ENCODE measurements at regions not wholly inside any gene's neighbourhood (a gene's known extent, or its start where the extent isn't known, plus 50 kb on each side); places are given as distances from the start of the nearest gene placed in this dataset.

- H3F3A ChIP-seq (replicated peaks; ENCODE audit: low read depth), result no peaks in the 10 kb centered on the region
- Mint-ChIP-seq H3K4me3 (no peak overlapping the region), H3K27ac (no peak overlapping the region), H3K36me3 (ENCODE audit: low read depth) (no peaks in the 10 kb centered on the region), H3K27me3 (ENCODE audit: insufficient read depth, low read depth, poor library complexity) (no peaks in the 10 kb centered on the region), H3K9me3 (no peaks in the 10 kb centered on the region; the same call in 2 of the 3 replicates), H3K4me1 (no peaks in the 10 kb centered on the region)
- H2AFZ ChIP-seq, result no peak overlapping the region
- no peaks in the 10 kb centered on the region for H4K20me1 ChIP-seq (replicated peaks; ENCODE audit: insufficient read depth)
- H3K79me2 ChIP-seq (replicated peaks; ENCODE audit: insufficient read depth), result no peaks in the 10 kb centered on the region
- no peak overlapping the region for H3K4me3 ChIP-seq
- H3K4me1 ChIP-seq (ENCODE audit: insufficient read depth), result no peaks in the 10 kb centered on the region
- DNase-seq (ENCODE audit: low spot score), result no peak
- no peaks in the 10 kb centered on the region for H3K36me3 ChIP-seq (ENCODE audit: insufficient read depth)
- ATAC-seq, result no peak
- TF ChIP-seq ZNF114 (CRISPR knock-in tag; IDR thresholded peaks at IDR 0.05), result no peak
- no peak for TF ChIP-seq ZNF462 (CRISPR knock-in tag; IDR thresholded peaks at IDR 0.05)
- no peak for TF ChIP-seq CREB1 (CRISPR knock-in tag; IDR thresholded peaks at IDR 0.05; ENCODE audit: low read depth)
- no peak for TF ChIP-seq CTCF (conservative IDR thresholded peaks at IDR 0.05; ENCODE audit: low read depth in 2 of 2)
- TF ChIP-seq ZNF331 (CRISPR knock-in tag; IDR thresholded peaks at IDR 0.05; ENCODE audit: low read depth), result no peak
- no peak for TF ChIP-seq REST (IDR thresholded peaks at IDR 0.05; ENCODE audit: unreplicated experiment)
- TF ChIP-seq ETS1 (IDR thresholded peaks at IDR 0.05), result no peak
- TF ChIP-seq NANOG (IDR thresholded peaks at IDR 0.05; ENCODE audit: borderline replicate concordance), result no peak
- TF ChIP-seq STAT1 (IDR thresholded peaks at IDR 0.05; ENCODE audit: unreplicated experiment), result no peak
- TF ChIP-seq POLR2AphosphoS5 (IDR thresholded peaks at IDR 0.05; ENCODE audit: low read depth), result no peak
- H3K4me2 ChIP-seq, result no peak overlapping the region
- no peaks in the 10 kb centered on the region for H3K9me2 ChIP-seq (ENCODE audit: insufficient read depth)
- no peak overlapping the region for H3K27ac ChIP-seq (ENCODE audit: low read depth)
- no peaks in the 10 kb centered on the region for H3K27me3 ChIP-seq (ENCODE audit: insufficient read depth)
Measured at GRCh38 chr12:75836533-75836932, 195.0 kb downstream of the PHLDA1 start.

Measured in GM23338 (cell line).